Gastroesophageal sphincter (tissue), 4 donors: ENCODE measurements at regions not wholly inside any gene's neighbourhood (a gene's known extent, or its start where the extent isn't known, plus 50 kb on each side); places are given as distances from the start of the nearest gene placed in this dataset.

ENCODE experiments used
- ATAC-seq: fragments of 150-250 bp; one replicate; pipeline ENCODE4 v1.9.1; 2016; ENCODE audit warnings: mild to moderate bottlenecking, moderate library complexity
- H3K27ac ChIP-seq, 4 donors: fragments of 200-600 bp; sonication (generic) in 3 of 4; 1 replicate in 3 of 4; 2 replicates in 1 of 4; pipeline ENCODE4 v1.5.1; 2016 to 2019
- H3K27me3 ChIP-seq: fragments of 200-600 bp; sonication (generic); one replicate; pipeline ENCODE4 v1.5.1; 2019
- H3K36me3 ChIP-seq, 2 donors: fragments of 200-600 bp; sonication (generic); one replicate each; pipeline ENCODE4 v1.5.1; 2019; ENCODE audit warnings: control low read depth in 1 of 2
- H3K4me1 ChIP-seq, 3 donors: fragments of 200-600 bp; sonication (generic); 1 replicate in 2 of 3; 2 replicates in 1 of 3; pipeline ENCODE4 v1.5.1; 2016 to 2019; ENCODE audit warnings: control low read depth in 2 of 3
- H3K4me3 ChIP-seq, 2 donors: fragments of 200-600 bp; sonication (generic); one replicate each; pipeline ENCODE4 v1.5.1; 2019; ENCODE audit warnings: mild to moderate bottlenecking in 1 of 2, moderate library complexity in 1 of 2
- H3K9me3 ChIP-seq, 3 donors: fragments of 200-600 bp; sonication (generic); one replicate each; pipeline ENCODE4 v1.5.1; 2017 to 2019; ENCODE audit warnings: control low read depth in 2 of 3
- EP300 ChIP-seq: sonication (generic); formaldehyde crosslinking; IDR thresholded peaks from one replicate; pipeline ENCODE4 v1.6.1; 2017; ENCODE audit warnings: antibody characterized with exemption, mild to moderate bottlenecking
- POLR2A ChIP-seq, 2 donors: fragments of 450-650 bp; IDR thresholded peaks; one replicate each; pipeline ENCODE4 v1.6.1; 2017; ENCODE audit warnings: antibody characterized with exemption in 2 of 2, mild to moderate bottlenecking in 2 of 2, moderate library complexity in 1 of 2
- POLR2AphosphoS5 ChIP-seq: sonication (generic); formaldehyde crosslinking; IDR thresholded peaks from one replicate; pipeline ENCODE4 v1.6.1; 2017; ENCODE audit warnings: antibody characterized with exemption
- WGBS, 2 donors: methylation state at CpG; one replicate each; pipeline ENCODE4 v1.1.5; 2018; ENCODE audit warnings: low coverage in 1 of 2; 5-methylcytosine and 5-hydroxymethylcytosine counted together
- TF ChIP-seq, protein P1 (sequence below), 4 experiments: fragments of 200-600 bp in 2 of 4; fragments of 450-650 bp in 2 of 4; sonication (generic) in 1 of 4; IDR thresholded peaks; one replicate each; pipeline ENCODE4 v1.5.1; 2017 to 2019; ENCODE audit warnings: antibody characterized with exemption in 4 of 4, mild to moderate bottlenecking in 2 of 4, moderate library complexity in 2 of 4

DNA sequence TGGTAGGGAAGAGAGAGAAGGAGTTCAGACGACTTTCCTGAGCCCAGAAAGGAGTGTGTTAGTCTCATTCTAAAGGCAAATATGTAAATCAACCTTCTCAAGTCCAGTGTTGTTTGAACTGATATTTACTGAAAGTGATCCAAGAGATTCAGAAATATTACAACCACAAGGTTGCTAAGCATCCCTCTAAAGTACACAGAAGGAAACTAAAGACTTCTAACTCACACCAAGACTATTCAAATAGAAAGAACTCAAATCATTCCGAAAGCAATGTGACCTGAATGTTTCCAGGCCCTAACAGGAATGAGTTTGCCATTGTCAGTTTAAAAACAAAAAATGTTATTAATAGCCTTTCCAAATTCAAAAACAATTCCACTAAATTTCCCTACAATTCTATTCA lies 56.9 kb upstream of the VGLL3 start:
- TF ChIP-seq POLR2AphosphoS5: no peak
- TF ChIP-seq POLR2A (IDR thresholded peaks at IDR 0.05): no peak
- Histone ChIP-seq H3K4me1 (no peaks in the 10 kb centered on the region), H3K9me3 (no peaks in the 10 kb centered on the region), H3K27ac (no peak overlapping the region), H3K36me3 (no peaks in the 10 kb centered on the region), H3K27me3 (no peaks in the 10 kb centered on the region), H3K4me3 (no peak overlapping the region)
- WGBS, 2 donors: 19 to 53% methylated on average over 2 of the region's 2 CpGs
- ATAC-seq: no peak

- no peak for ATAC-seq
- no peaks in the 10 kb centered on the region for H3K27me3 ChIP-seq
- no peaks in the 10 kb centered on the region for H3K9me3 ChIP-seq
- no peaks in the 10 kb centered on the region for H3K36me3 ChIP-seq
- H3K4me3 ChIP-seq: no peak overlapping the region
- H3K4me1 ChIP-seq: no peaks in the 10 kb centered on the region
- TF ChIP-seq, protein P1, sequence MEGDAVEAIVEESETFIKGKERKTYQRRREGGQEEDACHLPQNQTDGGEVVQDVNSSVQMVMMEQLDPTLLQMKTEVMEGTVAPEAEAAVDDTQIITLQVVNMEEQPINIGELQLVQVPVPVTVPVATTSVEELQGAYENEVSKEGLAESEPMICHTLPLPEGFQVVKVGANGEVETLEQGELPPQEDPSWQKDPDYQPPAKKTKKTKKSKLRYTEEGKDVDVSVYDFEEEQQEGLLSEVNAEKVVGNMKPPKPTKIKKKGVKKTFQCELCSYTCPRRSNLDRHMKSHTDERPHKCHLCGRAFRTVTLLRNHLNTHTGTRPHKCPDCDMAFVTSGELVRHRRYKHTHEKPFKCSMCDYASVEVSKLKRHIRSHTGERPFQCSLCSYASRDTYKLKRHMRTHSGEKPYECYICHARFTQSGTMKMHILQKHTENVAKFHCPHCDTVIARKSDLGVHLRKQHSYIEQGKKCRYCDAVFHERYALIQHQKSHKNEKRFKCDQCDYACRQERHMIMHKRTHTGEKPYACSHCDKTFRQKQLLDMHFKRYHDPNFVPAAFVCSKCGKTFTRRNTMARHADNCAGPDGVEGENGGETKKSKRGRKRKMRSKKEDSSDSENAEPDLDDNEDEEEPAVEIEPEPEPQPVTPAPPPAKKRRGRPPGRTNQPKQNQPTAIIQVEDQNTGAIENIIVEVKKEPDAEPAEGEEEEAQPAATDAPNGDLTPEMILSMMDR (IDR thresholded peaks at IDR 0.05): no peak
- TF ChIP-seq POLR2AphosphoS5 (no peak), EP300 (no peak), POLR2A (IDR thresholded peaks at IDR 0.05) (no peak)
- no peak overlapping the region for H3K27ac ChIP-seq
- 52 to 100% methylated on average over 1 to 4 of the region's 4 CpGs for WGBS, 2 donors
Measured at GRCh38 chr3:87046241-87046640, 55.3 kb upstream of the VGLL3 start.

DNA sequence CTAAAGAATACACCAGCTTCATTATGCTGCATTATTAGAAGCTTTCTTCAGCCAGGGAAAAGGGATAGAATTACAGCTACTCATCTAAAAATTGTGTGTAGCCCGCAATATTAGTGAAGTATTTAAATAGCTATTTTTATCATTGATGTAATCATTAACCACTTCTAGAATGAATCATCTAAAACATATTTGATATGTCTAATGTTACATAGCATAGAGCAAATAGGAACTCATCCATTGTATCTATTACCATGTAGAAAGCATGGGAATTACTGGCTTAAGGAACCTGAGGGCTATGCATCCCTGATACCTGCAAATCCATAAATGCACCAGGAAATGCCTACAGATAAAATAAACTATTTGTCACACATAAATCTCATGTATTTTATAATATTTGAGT lies 54.5 kb upstream of the VGLL3 start:
- TF ChIP-seq EP300 (no peak), POLR2AphosphoS5 (no peak)
- TF ChIP-seq, protein P1 (IDR thresholded peaks at IDR 0.05): no peak
- 78 to 88% methylated on average over 1 of the region's 1 CpG for WGBS, 2 donors

GRCh38 chr3:87044846-87045245 lies 53.9 kb upstream of the VGLL3 start:
- Histone ChIP-seq H3K27ac (no peak overlapping the region), H3K4me3 (no peak overlapping the region), H3K9me3 (no peaks in the 10 kb centered on the region), H3K36me3 (no peaks in the 10 kb centered on the region), H3K27me3 (no peaks in the 10 kb centered on the region), H3K4me1 (no peaks in the 10 kb centered on the region)
- ATAC-seq: no peak
- 69 to 76% methylated on average over 2 of the region's 2 CpGs for WGBS, 2 donors
- TF ChIP-seq POLR2AphosphoS5 (no peak), EP300 (no peak), POLR2A (IDR thresholded peaks at IDR 0.05) (no peak)

More for the DNA sequence above, 54.5 kb upstream of the VGLL3 start:
- no peaks in the 10 kb centered on the region for H3K4me1 ChIP-seq
- no peaks in the 10 kb centered on the region for H3K27me3 ChIP-seq
- H3K27ac ChIP-seq: no peak overlapping the region
- H3K9me3 ChIP-seq: no peaks in the 10 kb centered on the region
- H3K36me3 ChIP-seq: no peaks in the 10 kb centered on the region
- ATAC-seq: no peak
- H3K4me3 ChIP-seq: no peak overlapping the region

DNA sequence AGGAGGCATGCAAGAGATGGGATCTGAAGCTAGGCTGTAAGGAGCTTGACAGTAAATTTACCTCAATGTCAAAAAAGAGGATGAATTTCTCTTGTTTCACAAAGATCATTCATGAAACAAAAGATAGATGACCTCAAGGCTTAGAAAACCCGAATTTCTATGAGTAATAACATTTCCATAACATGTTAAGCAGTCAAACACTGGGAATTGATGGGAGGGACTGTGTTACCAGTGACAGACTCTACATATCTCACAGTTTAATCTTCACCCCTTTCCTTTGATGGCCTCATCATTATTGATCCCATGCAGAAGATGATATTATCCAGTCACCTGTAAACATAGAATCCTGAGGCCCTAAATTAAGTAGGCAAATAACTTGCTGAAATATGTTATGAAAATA lies 53.5 kb upstream of the VGLL3 start:
- no peak for ATAC-seq
- H3K27me3 ChIP-seq: no peaks in the 10 kb centered on the region
- H3K9me3 ChIP-seq: no peaks in the 10 kb centered on the region
- TF ChIP-seq EP300 (no peak), POLR2A (IDR thresholded peaks at IDR 0.05) (no peak), POLR2AphosphoS5 (no peak)
- TF ChIP-seq, protein P1 (IDR thresholded peaks at IDR 0.05): no peak
- no peak overlapping the region for H3K4me3 ChIP-seq
- no peaks in the 10 kb centered on the region for H3K4me1 ChIP-seq
- 60 to 70% methylated on average over 1 of the region's 1 CpG for WGBS, 2 donors
- no peak overlapping the region for H3K27ac ChIP-seq
- H3K36me3 ChIP-seq: no peaks in the 10 kb centered on the region

DNA sequence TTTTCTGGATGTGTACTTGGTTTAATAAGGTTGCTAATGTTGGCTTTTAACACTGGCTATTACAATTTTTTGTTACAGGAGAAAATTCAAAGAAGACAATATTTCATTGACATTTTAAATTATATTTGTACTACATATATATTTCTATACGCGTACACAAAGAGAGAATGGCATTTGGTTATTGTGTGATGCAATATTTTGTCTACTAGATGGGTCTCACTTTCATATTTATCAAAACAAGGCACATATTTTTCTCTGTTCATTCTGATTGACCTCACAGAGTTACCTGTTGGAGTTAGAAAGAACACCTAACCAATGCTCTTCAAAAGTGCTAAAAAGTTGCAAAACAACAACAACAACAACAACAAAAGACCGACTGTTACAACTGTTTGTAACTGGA lies 50.2 kb upstream of the VGLL3 start:
- no peaks in the 10 kb centered on the region for H3K4me1 ChIP-seq
- H3K36me3 ChIP-seq: no peaks in the 10 kb centered on the region
- H3K27me3 ChIP-seq: no peaks in the 10 kb centered on the region
- H3K9me3 ChIP-seq: no peaks in the 10 kb centered on the region
- no peak overlapping the region for H3K4me3 ChIP-seq
- TF ChIP-seq, protein P1 (IDR thresholded peaks at IDR 0.05): no peak
- TF ChIP-seq POLR2A (IDR thresholded peaks at IDR 0.05): no peak
- TF ChIP-seq POLR2AphosphoS5: no peak
- no peak for TF ChIP-seq EP300
- no peak for ATAC-seq
- no peak overlapping the region for H3K27ac ChIP-seq
- 54 to 90% methylated on average over 3 of the region's 3 CpGs for WGBS, 2 donors
